Fibroblast of skin of right quadriceps (primary cell): ENCODE measurements at regions not wholly inside any gene's neighbourhood (a gene's known extent, or its start where the extent isn't known, plus 50 kb on each side); places are given as distances from the start of the nearest gene placed in this dataset.

Experiments
- DNase-seq: peaks from one replicate; pipeline ENCODE4 v3.0.0-alpha.2; 2013

- DNase-seq, result no peak
These were observed 339.3 kb upstream of the POM121L12 start for GRCh38 chr7:52695973-52696595.

- no peak for DNase-seq
These were observed 344.2 kb upstream of the POM121L12 start for GRCh38 chr7:52691257-52691656.

GRCh38 chr7:52689912-52690311 is 345.5 kb upstream of the POM121L12 start:
- DNase-seq, result no peak

GRCh38 chr7:52685333-52685732 is 350.1 kb upstream of the POM121L12 start:
- no peak for DNase-seq

GRCh38 chr7:52684388-52684787 is 351.0 kb upstream of the POM121L12 start:
- DNase-seq, result no peak

GRCh38 chr7:52682993-52683392 is 352.4 kb upstream of the POM121L12 start:
- no peak for DNase-seq

- no peak for DNase-seq
These were observed 364.7 kb upstream of the POM121L12 start for GRCh38 chr7:52670608-52671225.

- DNase-seq, result no peak
These were observed 366.4 kb upstream of the POM121L12 start for GRCh38 chr7:52669031-52669430.

GRCh38 chr7:52668435-52668834 is 367.0 kb upstream of the POM121L12 start:
- no peak for DNase-seq

GRCh38 chr7:52659178-52659577 is 376.3 kb upstream of the POM121L12 start:
- DNase-seq, result no peak

- no peak for DNase-seq
These were observed 379.3 kb upstream of the POM121L12 start for GRCh38 chr7:52656098-52656497.

GRCh38 chr7:52652621-52653020 is 382.8 kb upstream of the POM121L12 start:
- no peak for DNase-seq

- peak; percentile 23 for DNase-seq
These were observed 386.6 kb upstream of the POM121L12 start for GRCh38 chr7:52648872-52649271.

GRCh38 chr7:52647046-52647445 is 388.4 kb upstream of the POM121L12 start:
- no peak for DNase-seq

GRCh38 chr7:52639981-52640380 is 395.5 kb upstream of the POM121L12 start:
- DNase-seq, result peak; percentile 46

GRCh38 chr7:52639126-52639525 is 396.3 kb upstream of the POM121L12 start:
- DNase-seq, result peak; percentile 2

GRCh38 chr7:52635021-52635420 is 400.4 kb upstream of the POM121L12 start:
- DNase-seq, result no peak

- DNase-seq, result no peak
These were observed 414.6 kb upstream of the POM121L12 start for GRCh38 chr7:52620849-52621248.

GRCh38 chr7:52616552-52616951 is 418.9 kb upstream of the POM121L12 start:
- no peak for DNase-seq

- no peak for DNase-seq
These were observed 420.3 kb upstream of the POM121L12 start for GRCh38 chr7:52615021-52615695.

GRCh38 chr7:52609511-52609910 is 425.9 kb upstream of the POM121L12 start:
- no peak for DNase-seq

GRCh38 chr7:52592698-52593097 is 442.7 kb upstream of the POM121L12 start:
- no peak for DNase-seq

- no peak for DNase-seq
These were observed 448.7 kb upstream of the POM121L12 start for GRCh38 chr7:52586704-52587103.

- DNase-seq, result no peak
These were observed 451.4 kb upstream of the POM121L12 start for GRCh38 chr7:52584041-52584440.
